Retinal pigment epithelial cell (primary cell): ENCODE measurements at regions not wholly inside any gene's neighbourhood (a gene's known extent, or its start where the extent isn't known, plus 50 kb on each side); places are given as distances from the start of the nearest gene placed in this dataset.

Experiments used
- DNase-seq: peaks from one replicate; pipeline ENCODE4 v3.0.0-alpha.2; 2010; ENCODE audit warnings: low read depth
- H3K4me3 ChIP-seq: 2 replicates; pipeline ENCODE4 v1.5.1; 2011; ENCODE audit warnings: mild to moderate bottlenecking, low read length, control low read depth, moderate library complexity
- CTCF ChIP-seq: conservative IDR thresholded peaks from 2 replicates; pipeline ENCODE4 v1.5.1; 2011; ENCODE audit warnings: low read depth, low read length, control low read depth, inconsistent platforms

GRCh38 chr18:41751161-41751560 lies 203.9 kb upstream of the PIK3C3 start:
- no peak for DNase-seq
- TF ChIP-seq CTCF: no peak
- H3K4me3 ChIP-seq: no peak overlapping the region

GRCh38 chr18:41747723-41748242 lies 207.3 kb upstream of the PIK3C3 start:
- TF ChIP-seq CTCF: no peak
- H3K4me3 ChIP-seq: no peak overlapping the region
- DNase-seq: no peak

GRCh38 chr18:41745166-41746049 lies 209.6 kb upstream of the PIK3C3 start:
- DNase-seq: no peak
- TF ChIP-seq CTCF: peak; percentile 88
- H3K4me3 ChIP-seq: no peak overlapping the region

- DNase-seq: no peak
- no peak overlapping the region for H3K4me3 ChIP-seq
- no peak for TF ChIP-seq CTCF
Observed at GRCh38 chr18:41744421-41745030, 210.5 kb upstream of the PIK3C3 start.

GRCh38 chr18:41737218-41737617 lies 217.8 kb upstream of the PIK3C3 start:
- H3K4me3 ChIP-seq: no peak overlapping the region
- TF ChIP-seq CTCF: no peak
- DNase-seq: no peak

GRCh38 chr18:41734917-41735316 lies 220.1 kb upstream of the PIK3C3 start:
- H3K4me3 ChIP-seq: no peak overlapping the region
- no peak for DNase-seq
- no peak for TF ChIP-seq CTCF

GRCh38 chr18:41732356-41732755 lies 222.7 kb upstream of the PIK3C3 start:
- TF ChIP-seq CTCF: no peak
- no peak overlapping the region for H3K4me3 ChIP-seq
- no peak for DNase-seq
